ENCODE measurements at regions not wholly inside any gene's neighbourhood (a gene's known extent, or its start where the extent isn't known, plus 50 kb on each side); places are given as distances from the start of the nearest gene placed in this dataset.

DNA sequence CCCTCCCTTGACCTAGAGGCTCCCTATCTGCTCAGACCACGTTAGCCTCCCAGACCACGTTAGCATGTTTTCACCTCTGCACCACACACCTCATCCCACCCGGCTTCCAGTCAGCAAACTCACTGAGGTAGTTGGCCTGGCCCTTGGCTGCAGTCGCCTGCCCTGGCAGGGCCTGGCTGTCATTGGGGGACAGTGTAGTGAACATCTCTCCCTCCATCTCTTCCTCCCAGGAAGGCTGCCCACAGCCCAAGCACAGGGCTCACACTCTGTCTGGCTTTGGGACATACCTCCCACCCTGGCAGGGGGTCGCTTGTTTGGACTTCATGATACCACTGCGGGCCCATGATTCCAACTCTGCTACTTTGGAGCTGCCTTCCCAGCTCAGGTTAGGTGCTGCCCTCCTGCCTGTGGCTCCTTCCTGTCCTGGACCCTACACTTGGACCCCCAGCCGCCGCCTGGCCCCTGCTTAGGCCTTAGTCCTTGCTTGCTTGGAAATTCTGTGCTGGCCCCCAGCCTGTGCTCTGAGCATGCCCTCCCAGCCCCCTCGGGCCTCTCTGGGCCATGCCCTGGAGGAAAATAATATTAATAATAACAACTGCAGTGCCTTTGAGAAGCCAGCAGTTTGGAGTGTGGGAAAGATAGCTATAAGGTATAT is 167.7 kb downstream of the COPRS start:
- no peak for TF ChIP-seq POLR2A (IDR thresholded peaks at IDR 0.05)
- TF ChIP-seq, protein P1, sequence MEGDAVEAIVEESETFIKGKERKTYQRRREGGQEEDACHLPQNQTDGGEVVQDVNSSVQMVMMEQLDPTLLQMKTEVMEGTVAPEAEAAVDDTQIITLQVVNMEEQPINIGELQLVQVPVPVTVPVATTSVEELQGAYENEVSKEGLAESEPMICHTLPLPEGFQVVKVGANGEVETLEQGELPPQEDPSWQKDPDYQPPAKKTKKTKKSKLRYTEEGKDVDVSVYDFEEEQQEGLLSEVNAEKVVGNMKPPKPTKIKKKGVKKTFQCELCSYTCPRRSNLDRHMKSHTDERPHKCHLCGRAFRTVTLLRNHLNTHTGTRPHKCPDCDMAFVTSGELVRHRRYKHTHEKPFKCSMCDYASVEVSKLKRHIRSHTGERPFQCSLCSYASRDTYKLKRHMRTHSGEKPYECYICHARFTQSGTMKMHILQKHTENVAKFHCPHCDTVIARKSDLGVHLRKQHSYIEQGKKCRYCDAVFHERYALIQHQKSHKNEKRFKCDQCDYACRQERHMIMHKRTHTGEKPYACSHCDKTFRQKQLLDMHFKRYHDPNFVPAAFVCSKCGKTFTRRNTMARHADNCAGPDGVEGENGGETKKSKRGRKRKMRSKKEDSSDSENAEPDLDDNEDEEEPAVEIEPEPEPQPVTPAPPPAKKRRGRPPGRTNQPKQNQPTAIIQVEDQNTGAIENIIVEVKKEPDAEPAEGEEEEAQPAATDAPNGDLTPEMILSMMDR (IDR thresholded peaks at IDR 0.05 in 4 of 5, conservative IDR thresholded peaks at IDR 0.05 in 1 of 5): no peak

Measured in gastrocnemius medialis (tissue), 4 donors.